ENCODE measurements at regions not wholly inside any gene's neighbourhood (a gene's known extent, or its start where the extent isn't known, plus 50 kb on each side); places are given as distances from the start of the nearest gene placed in this dataset.

DNA sequence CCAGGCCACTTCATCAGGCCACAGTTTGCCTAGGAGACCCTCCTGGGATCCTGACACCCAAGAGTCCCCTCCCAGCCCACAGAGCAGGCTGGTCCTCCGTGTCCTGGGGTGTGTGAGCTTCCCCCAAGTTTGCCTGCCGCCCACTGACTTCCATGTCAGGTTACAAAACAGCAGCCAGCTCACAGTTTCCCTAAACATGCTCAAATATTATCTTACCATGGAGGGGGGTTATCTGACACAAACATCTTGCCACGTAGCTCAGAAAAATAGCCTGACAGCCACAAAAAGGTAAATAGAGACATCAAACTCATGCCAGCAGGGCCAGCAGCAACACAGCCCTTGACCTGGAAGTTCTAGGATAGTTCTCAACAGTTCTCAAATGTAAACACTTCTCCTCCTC lies 346.5 kb downstream of the TNS1 start:
- TF ChIP-seq, protein P1, sequence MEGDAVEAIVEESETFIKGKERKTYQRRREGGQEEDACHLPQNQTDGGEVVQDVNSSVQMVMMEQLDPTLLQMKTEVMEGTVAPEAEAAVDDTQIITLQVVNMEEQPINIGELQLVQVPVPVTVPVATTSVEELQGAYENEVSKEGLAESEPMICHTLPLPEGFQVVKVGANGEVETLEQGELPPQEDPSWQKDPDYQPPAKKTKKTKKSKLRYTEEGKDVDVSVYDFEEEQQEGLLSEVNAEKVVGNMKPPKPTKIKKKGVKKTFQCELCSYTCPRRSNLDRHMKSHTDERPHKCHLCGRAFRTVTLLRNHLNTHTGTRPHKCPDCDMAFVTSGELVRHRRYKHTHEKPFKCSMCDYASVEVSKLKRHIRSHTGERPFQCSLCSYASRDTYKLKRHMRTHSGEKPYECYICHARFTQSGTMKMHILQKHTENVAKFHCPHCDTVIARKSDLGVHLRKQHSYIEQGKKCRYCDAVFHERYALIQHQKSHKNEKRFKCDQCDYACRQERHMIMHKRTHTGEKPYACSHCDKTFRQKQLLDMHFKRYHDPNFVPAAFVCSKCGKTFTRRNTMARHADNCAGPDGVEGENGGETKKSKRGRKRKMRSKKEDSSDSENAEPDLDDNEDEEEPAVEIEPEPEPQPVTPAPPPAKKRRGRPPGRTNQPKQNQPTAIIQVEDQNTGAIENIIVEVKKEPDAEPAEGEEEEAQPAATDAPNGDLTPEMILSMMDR (IDR thresholded peaks at IDR 0.05), result no peak
- TF ChIP-seq POLR2A (IDR thresholded peaks at IDR 0.05), result no peak

All from body of pancreas (tissue), 4 donors.